ENCODE measurements at regions not wholly inside any gene's neighbourhood (a gene's known extent, or its start where the extent isn't known, plus 50 kb on each side); places are given as distances from the start of the nearest gene placed in this dataset.

DNA sequence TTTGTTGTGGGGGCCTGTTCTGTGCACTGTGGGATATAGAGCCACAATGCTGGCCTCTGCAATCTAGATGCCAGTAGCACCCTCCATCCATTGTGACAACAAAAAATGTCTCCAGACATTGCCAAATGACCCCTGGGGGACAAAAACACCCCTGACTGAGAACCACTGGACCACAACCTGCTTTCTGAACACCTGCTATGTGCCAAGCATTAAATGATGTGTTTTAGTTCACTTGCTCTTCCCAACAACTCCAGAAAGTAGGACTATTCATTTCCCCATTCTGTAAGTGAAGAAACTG lies 367.0 kb upstream of the ERCC4 start:
- TF ChIP-seq EZH2 (IDR thresholded peaks at IDR 0.05; ENCODE audit: borderline replicate concordance, low read length) (no peak), CTCF (conservative IDR thresholded peaks at IDR 0.05 in 1 of 2, IDR thresholded peaks at IDR 0.05 in 1 of 2; ENCODE audit: extremely low read depth in 1 of 2, insufficient read depth in 1 of 2, low read depth in 1 of 2, low read length in 2 of 2) (no peak)
